ENCODE measurements at regions not wholly inside any gene's neighbourhood (a gene's known extent, or its start where the extent isn't known, plus 50 kb on each side); places are given as distances from the start of the nearest gene placed in this dataset.

GRCh38 chr11:106322106-106322505 is 244.6 kb downstream of the AASDHPPT start:
- H3K27ac ChIP-seq: no peak overlapping the region
- no peak for DNase-seq (ENCODE audit: low read depth, low spot score)

- no peak overlapping the region for H3K27ac ChIP-seq
- DNase-seq (ENCODE audit: low read depth, low spot score): no peak
These were observed 248.6 kb downstream of the AASDHPPT start for GRCh38 chr11:106326087-106326486.

DNA sequence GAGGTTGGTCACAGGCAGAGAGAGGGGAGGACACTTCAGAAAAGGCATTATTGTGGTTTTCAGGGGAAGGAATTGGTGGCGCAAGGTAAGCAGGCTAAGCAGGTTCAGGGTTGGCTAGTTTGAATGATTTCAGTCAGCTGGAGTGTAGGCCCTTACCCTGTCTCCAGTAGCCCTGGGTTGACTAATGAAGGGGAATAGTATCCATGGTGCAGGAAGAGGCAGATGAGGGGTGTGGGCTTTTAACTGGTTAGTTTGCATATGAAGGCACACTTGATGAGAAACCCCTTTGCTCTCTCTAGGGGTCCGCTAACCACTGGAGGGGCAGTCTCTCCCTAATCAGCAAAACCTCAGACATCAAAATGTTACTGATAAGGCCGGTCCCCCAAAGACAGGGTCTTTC is 249.7 kb downstream of the AASDHPPT start:
- no peak for DNase-seq (ENCODE audit: low read depth, low spot score)
- H3K27ac ChIP-seq: no peak overlapping the region

DNA sequence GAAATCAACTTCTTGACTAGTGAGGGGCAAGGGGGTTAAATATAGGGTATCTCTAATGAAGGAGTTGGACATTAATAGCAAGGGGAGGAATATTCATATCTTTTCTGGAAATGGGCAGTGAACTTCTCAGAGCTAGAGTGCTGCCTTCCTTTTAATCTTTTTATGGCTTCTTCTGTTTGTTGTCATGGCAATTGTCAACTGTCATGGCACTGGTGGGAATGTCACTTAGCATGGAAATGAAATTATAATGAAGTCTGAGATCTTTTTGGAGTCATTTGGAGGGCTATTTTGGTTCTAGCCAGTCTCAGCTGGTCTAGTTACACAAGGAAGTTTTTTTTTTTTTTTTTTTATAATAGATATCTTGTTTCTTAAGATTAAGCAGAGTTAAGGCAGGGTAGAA is 250.2 kb downstream of the AASDHPPT start:
- H3K27ac ChIP-seq: no peak overlapping the region
- no peak for DNase-seq (ENCODE audit: low read depth, low spot score)

DNA sequence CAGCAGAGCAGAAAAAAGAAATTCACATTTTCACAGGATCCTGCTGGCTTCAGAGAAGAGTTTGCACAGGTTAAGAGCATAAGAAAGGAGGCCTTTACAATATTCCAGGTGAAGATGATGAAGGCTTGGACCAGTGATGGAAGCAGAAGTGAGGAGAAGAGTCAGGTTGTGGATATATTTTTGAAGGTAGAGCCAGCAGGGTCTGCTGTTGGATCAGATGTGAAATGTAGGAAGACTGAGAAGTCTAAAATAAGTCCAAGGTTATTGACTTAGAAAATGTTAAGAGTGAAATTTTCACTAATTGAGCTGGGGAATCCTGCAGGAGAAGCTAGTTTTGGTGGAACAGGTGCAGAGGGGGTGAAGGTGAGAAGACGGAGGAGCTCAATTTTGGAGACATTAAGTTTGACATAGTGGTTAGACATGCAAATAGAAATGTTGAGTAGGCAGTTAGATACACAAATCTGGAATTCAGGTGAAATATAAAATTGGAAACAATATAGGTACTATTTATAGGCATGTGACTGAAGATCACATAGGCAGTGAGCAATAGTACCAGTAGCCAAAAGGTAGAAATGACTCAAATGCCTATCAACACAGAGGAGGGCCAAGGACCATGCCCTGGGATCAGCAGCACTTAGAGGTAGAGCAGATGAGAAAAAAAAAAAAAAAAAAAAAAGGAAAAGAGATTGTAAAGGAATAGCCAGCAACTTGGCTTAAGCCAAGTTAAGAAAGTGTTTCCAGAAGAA is 252.0 kb downstream of the AASDHPPT start:
- DNase-seq (ENCODE audit: low read depth, low spot score): no peak

DNA sequence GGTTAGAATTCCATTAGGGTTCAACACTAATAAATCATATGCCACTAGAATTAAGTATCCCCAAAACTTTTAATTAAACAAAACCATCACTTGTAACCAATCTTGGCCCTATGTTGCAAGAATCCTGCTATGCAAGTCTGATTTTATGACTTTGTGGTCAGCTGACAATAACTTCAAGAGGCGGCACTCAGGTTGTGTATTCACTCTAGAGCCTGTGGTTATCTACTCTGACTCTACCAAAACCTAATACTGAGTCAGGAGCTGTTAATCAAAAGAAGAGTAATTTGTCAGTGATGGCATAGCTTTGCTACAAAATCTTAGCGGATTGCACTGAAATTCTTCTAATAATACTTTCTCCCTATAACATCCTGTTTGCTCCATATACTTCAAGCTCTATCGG is 253.7 kb downstream of the AASDHPPT start:
- DNase-seq (ENCODE audit: low read depth, low spot score): peak; percentile 70
- no peak overlapping the region for H3K27ac ChIP-seq

More for the DNA sequence above, 252.0 kb downstream of the AASDHPPT start:
- H3K27ac ChIP-seq: no peak overlapping the region

GRCh38 chr11:106333678-106334077 is 256.2 kb downstream of the AASDHPPT start:
- DNase-seq (ENCODE audit: low read depth, low spot score): no peak
- no peak overlapping the region for H3K27ac ChIP-seq

- no peak for DNase-seq (ENCODE audit: low read depth, low spot score)
- H3K27ac ChIP-seq: no peak overlapping the region
These were observed 266.9 kb downstream of the AASDHPPT start for GRCh38 chr11:106344394-106344793.

- H3K27ac ChIP-seq: no peak overlapping the region
- no peak for DNase-seq (ENCODE audit: low read depth, low spot score)
These were observed 267.5 kb downstream of the AASDHPPT start for GRCh38 chr11:106344966-106345365.

GRCh38 chr11:106353031-106353430 is 275.6 kb downstream of the AASDHPPT start:
- no peak for DNase-seq (ENCODE audit: low read depth, low spot score)
- H3K27ac ChIP-seq: no peak overlapping the region

DNA sequence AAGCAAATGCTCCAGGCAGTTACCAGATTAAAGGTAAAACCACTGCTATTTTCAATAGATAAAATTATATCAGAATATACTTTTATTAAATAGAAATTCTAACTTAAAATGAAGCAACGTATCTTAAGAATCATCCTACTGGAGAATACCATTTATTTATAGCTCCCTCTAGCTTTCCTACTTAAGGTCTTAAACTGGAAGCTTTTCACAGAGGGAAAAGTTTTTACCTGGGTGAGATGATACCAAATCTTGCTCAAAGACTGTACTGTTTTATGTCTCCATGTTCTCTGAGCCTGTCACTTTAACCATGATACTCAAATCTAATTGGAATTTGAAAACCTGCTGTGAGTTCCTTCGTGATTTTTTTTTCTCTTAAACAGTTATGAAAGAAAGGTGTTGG is 291.8 kb downstream of the AASDHPPT start:
- DNase-seq (ENCODE audit: low read depth, low spot score): no peak
- no peak overlapping the region for H3K27ac ChIP-seq

DNA sequence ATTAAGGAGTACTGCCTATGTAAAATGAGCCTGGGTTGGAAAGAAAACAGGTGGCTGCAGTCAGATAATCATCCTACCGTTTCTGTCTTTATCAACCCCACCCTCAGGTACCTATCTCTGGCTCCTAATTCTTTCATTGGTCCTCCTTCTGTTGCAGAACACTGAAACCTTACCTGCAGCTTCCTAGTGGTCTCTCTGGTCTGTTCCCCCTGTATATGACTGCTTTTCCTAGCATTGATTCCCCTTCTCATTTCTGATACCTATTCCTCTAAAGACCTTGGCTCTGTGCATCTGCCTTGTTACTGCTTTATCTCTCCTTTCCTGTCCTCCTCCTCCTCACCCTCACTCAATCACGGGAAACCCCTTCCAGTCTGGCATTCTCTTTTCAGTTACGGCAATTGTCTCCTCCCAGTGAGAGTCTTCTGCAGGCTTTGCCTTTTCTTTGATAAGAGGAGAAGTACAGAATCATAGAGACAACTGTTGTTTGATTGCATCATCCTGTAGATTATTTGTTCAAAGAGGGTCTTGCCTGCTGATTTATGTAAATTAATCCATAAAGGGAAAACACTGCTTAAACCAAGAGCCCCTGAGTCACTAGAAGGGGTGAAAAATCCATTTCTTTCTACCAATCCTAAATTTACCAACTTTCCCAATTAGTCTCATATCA is 301.2 kb downstream of the AASDHPPT start:
- no peak overlapping the region for H3K27ac ChIP-seq

GRCh38 chr11:106379265-106379664 is 301.8 kb downstream of the AASDHPPT start:
- H3K27ac ChIP-seq: no peak overlapping the region
- DNase-seq (ENCODE audit: low read depth, low spot score): no peak

More for the DNA sequence above, 301.2 kb downstream of the AASDHPPT start:
- no peak for DNase-seq (ENCODE audit: low read depth, low spot score)

GRCh38 chr11:106379712-106380111 is 302.2 kb downstream of the AASDHPPT start:
- no peak for DNase-seq (ENCODE audit: low read depth, low spot score)
- H3K27ac ChIP-seq: no peak overlapping the region

- DNase-seq (ENCODE audit: low read depth, low spot score): no peak
- H3K27ac ChIP-seq: no peak overlapping the region
These were observed 304.4 kb downstream of the AASDHPPT start for GRCh38 chr11:106381895-106382294.

DNA sequence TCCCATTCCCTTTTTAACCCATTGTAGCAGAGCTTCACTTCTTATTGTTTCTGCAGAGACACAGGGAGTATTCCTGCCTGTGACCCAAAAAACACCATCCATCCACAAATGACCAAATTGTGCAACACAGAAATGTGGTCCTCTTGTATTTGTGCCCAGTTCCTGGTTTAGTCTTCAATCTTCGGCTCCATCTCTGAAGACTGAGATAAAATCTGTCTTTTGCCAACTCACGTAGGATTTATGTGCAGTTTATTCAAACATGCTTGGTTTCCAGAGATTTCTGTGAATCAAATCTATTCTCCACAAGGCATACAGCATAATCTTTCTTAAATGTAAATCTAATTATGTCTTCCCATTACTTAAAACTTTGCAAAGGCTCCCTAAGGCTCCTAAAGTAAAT is 307.0 kb downstream of the AASDHPPT start:
- no peak for DNase-seq (ENCODE audit: low read depth, low spot score)
- H3K27ac ChIP-seq: no peak overlapping the region

- no peak overlapping the region for H3K27ac ChIP-seq
- no peak for DNase-seq (ENCODE audit: low read depth, low spot score)
These were observed 309.1 kb downstream of the AASDHPPT start for GRCh38 chr11:106386519-106386918.

- DNase-seq (ENCODE audit: low read depth, low spot score): no peak
- no peak overlapping the region for H3K27ac ChIP-seq
These were observed 311.6 kb downstream of the AASDHPPT start for GRCh38 chr11:106389101-106389500.

GRCh38 chr11:106390078-106390477 is 312.6 kb downstream of the AASDHPPT start:
- no peak for DNase-seq (ENCODE audit: low read depth, low spot score)
- H3K27ac ChIP-seq: no peak overlapping the region

DNA sequence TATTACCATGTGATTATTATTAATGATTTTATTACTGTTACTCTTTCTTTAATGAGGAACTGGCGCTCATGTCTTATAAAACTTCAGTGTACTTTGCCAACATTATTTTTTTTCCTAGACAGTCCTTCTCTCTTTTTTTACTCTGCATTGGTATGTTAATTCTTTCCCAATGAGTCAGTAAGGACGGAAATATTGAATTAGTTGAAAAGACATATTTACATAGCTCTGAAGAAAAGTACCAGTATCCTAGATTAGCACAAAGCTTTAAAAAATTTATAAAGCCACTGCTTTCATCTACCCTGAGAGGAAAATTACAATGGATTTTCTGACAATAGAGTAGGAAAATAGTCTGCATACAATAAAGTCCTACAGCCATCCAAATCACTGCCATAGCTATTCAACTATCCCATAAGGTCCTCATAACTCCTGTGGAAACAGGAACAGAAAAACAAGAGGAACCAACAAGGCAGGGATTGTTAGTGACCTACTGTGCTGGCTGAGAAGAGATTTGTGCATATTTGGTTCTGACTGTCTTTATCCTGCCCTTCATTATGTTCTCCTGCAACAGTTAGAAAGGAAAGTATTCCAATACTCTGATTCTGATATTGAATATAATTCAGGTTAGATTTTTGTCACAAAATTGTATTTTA is 314.4 kb downstream of the AASDHPPT start:
- no peak for DNase-seq (ENCODE audit: low read depth, low spot score)
- H3K27ac ChIP-seq: peak overlapping the region; percentile 0

DNA sequence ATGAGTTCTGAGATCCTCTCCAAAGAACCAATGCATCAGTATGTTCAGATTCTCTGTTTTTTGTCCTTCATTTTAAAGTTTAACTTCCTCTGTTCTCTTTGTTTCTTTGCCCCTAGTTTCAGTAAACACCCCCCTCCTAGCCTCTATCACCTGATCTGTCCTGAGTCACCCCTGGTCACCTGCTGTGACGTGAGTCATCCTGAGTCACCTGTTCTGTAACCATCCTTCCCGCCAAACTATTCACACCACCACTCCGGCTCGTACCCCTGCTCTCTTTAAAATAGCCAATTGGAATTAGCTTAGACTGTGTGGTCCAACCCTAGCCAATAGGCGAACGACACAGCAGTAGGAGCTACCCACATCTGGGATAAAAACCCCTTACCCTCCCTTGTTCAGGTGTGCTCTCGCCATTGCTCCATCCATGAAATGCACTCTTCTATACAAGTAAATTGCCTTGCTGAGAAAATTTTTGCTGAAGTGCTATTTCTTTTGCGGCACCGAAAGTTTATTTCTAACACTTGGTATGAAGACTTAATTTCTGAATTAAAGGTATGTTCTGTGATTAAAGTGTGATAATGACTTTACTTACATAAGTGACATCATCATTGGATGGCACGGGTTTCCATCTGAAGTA is 318.4 kb downstream of the AASDHPPT start:
- H3K27ac ChIP-seq: no peak overlapping the region
- DNase-seq (ENCODE audit: low read depth, low spot score): no peak
